ENCODE measurements at regions not wholly inside any gene's neighbourhood (a gene's known extent, or its start where the extent isn't known, plus 50 kb on each side); places are given as distances from the start of the nearest gene placed in this dataset.

- TF ChIP-seq CTCF (IDR thresholded peaks at IDR 0.05) (no peak), POLR2A (IDR thresholded peaks at IDR 0.05) (no peak)
Observed at GRCh38 chr4:19349416-19349815, 902.3 kb upstream of the SLIT2 start.

Measured in esophagus squamous epithelium (tissue), 4 donors.